Transverse colon (tissue), 4 donors: ENCODE measurements at regions not wholly inside any gene's neighbourhood (a gene's known extent, or its start where the extent isn't known, plus 50 kb on each side); places are given as distances from the start of the nearest gene placed in this dataset.

Experiments used
- POLR2A ChIP-seq: fragments of 450-650 bp; IDR thresholded peaks from one replicate; pipeline ENCODE4 v1.6.1; 2016; ENCODE audit warnings: antibody characterized with exemption, mild to moderate bottlenecking, moderate library complexity
- POLR2AphosphoS5 ChIP-seq, 3 donors: sonication (generic); formaldehyde crosslinking; IDR thresholded peaks; one replicate each; pipeline ENCODE4 v1.6.1; 2016; ENCODE audit warnings: antibody characterized with exemption in 3 of 3
- TF ChIP-seq, protein P1 (sequence below), 5 experiments: fragments of 200-600 bp in 3 of 5; fragments of 450-650 bp in 2 of 5; sonication (generic) in 3 of 5; IDR thresholded peaks; 1 replicate in 2 of 5; 2 replicates in 3 of 5; pipeline ENCODE4 v1.5.1; 2016 to 2017; ENCODE audit warnings: antibody characterized with exemption in 5 of 5, inconsistent platforms in 3 of 5, mild to moderate bottlenecking in 2 of 5, moderate library complexity in 1 of 5

DNA sequence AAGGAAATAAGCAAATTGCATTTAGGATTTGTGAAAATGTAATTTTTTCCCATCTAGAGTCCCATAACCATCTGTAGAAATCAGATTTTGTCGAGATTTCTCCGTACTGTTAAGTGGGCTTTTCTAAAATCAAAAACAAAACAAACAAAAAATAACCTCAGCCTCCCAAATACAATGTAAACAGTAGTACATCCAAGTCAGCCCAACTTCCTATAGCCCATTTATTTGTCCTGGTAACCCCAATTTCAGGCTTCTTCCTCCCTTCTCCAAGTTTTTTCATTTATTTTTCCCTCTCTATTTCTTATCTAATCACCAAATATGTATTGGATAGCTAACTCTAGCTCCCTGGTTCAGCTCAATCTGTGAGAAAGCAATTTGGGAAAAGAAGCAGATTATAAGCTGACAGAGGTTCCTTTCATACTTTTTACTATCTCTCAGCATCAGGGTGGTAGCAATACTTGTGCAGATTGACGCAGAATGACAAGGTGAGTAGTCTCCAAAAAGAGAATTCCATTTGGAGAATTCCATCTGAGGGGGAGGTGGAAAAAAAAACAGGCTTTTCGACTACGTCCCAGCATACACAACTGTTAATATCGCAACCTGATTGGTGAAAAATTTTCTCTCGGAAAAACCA is 132.6 kb upstream of the BTN3A2 start:
- TF ChIP-seq POLR2A (no peak), POLR2AphosphoS5 (IDR thresholded peaks at IDR 0.05) (no peak)
- TF ChIP-seq, protein P1, sequence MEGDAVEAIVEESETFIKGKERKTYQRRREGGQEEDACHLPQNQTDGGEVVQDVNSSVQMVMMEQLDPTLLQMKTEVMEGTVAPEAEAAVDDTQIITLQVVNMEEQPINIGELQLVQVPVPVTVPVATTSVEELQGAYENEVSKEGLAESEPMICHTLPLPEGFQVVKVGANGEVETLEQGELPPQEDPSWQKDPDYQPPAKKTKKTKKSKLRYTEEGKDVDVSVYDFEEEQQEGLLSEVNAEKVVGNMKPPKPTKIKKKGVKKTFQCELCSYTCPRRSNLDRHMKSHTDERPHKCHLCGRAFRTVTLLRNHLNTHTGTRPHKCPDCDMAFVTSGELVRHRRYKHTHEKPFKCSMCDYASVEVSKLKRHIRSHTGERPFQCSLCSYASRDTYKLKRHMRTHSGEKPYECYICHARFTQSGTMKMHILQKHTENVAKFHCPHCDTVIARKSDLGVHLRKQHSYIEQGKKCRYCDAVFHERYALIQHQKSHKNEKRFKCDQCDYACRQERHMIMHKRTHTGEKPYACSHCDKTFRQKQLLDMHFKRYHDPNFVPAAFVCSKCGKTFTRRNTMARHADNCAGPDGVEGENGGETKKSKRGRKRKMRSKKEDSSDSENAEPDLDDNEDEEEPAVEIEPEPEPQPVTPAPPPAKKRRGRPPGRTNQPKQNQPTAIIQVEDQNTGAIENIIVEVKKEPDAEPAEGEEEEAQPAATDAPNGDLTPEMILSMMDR (IDR thresholded peaks at IDR 0.05), result no peak
